Kidney (tissue), 13 donors: ENCODE measurements at regions not wholly inside any gene's neighbourhood (a gene's known extent, or its start where the extent isn't known, plus 50 kb on each side); places are given as distances from the start of the nearest gene placed in this dataset.

Source experiments
- DNase-seq, 5 donors: peaks; one replicate each; pipeline ENCODE4 v3.0.0-alpha.2; 2013 to 2020
- FAIRE-seq: peaks from 2 replicates; lab custom pipeline; 2012; peaks lifted over from hg19 to GRCh38; lab: Jason Lieb, UNC
- H3K27ac ChIP-seq, 2 donors: one replicate each; pipeline ENCODE4 v1.7.0; 2013; ENCODE audit warnings: low read depth in 2 of 2, low read length in 2 of 2, inconsistent platforms in 1 of 2
- H3K27me3 ChIP-seq: one replicate; pipeline ENCODE4 v1.7.1; 2013; ENCODE audit warnings: low read length, inconsistent platforms; ENCODE audit not compliant: control insufficient read depth, insufficient read depth
- H3K36me3 ChIP-seq, 3 donors: one replicate each; pipeline versions ENCODE4 v1.7.0 to v1.7.1; 2013; ENCODE audit warnings: low read length in 3 of 3, control low read depth in 1 of 3, inconsistent platforms in 1 of 3; ENCODE audit not compliant: insufficient read depth in 3 of 3, control insufficient read depth in 2 of 3
- H3K4me1 ChIP-seq, 3 donors: one replicate each; pipeline versions ENCODE4 v1.7.0 to v1.7.1; 2013; ENCODE audit warnings: low read length in 3 of 3, inconsistent platforms in 1 of 3, low read depth in 1 of 3; ENCODE audit not compliant: control insufficient read depth in 2 of 3, insufficient read depth in 2 of 3
- H3K4me3 ChIP-seq, 3 donors: one replicate each; pipeline versions ENCODE4 v1.7.0 to v1.8.1; 2013; ENCODE audit warnings: low read length in 3 of 3, control low read depth in 1 of 3, inconsistent platforms in 1 of 3
- H3K9ac ChIP-seq, 3 donors: one replicate each; pipeline versions ENCODE4 v1.7.0 to v1.7.1; 2013; ENCODE audit warnings: low read length in 3 of 3, control low read depth in 1 of 3, inconsistent platforms in 1 of 3
- H3K9me3 ChIP-seq, 3 donors: one replicate each; pipeline versions ENCODE4 v1.7.0 to v1.7.1; 2013; ENCODE audit warnings: low read length in 3 of 3, control low read depth in 1 of 3, inconsistent platforms in 1 of 3; ENCODE audit not compliant: control insufficient read depth in 2 of 3, insufficient read depth in 1 of 3
- intact Hi-C: fragments of 100-400 bp; cut with DNase I; formaldehyde crosslinking; loops from one replicate; pipeline ENCODE4 v1.11.1; 2022
- TF ChIP-seq, protein P1 (sequence below): IDR thresholded peaks from 3 replicates; pipeline ENCODE4 v1.5.1; 2012; ENCODE audit warnings: mild to moderate bottlenecking, moderate library complexity, borderline replicate concordance; ENCODE audit not compliant: insufficient read depth; ENCODE audit errors: extremely low read depth
- donor health status: control.
- donor health status: control.
- donor health status: control.
- donor health status: control.
- donor health status: control.
- donor health status: DM: yes; HTN: yes; CAD: no.
- donor health status: Normal renal cell carcinoma (clear cell type).

DNA sequence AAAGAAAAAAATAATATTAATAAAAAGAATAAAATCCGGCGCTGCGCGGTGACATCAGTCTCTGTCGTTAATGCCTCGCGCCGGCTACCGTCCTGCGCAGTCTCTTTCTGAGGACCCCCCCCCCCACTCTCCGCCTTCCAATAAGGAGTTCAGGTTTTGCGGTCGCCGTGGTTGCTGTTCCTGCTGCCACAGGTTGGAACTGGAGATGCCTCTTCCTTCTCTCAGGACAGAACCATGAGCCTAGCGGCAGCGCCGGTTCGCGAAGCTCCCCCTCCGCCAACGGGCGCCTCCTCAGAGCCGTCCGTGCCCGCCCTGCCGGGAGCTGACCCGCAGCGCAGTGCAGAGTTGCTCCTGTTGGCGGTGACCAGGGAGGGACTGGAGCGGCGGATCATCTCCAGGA, 2093.4 kb downstream of the TP53TG3F start:
- FAIRE-seq = no peak
- DNase-seq = no peak

DNA sequence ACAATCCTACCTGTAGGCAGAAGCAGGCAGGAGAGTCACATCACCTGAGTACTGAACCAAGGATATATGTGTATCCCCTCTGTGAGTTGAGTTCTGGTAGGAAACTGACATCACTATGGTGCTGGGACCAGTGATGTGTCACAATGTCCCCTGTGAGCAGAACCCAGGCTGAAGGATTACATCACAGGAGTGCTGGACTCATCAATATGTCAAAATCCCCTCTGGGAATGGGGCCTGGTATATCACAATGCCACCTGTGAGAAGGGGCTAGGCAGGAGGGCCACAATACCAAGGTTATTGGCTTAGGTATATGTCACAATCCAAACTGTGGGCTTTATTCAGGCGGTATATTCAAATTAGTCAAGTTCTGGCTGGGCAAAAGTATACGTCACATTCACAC, 2098.3 kb downstream of the TP53TG3F start:
- TF ChIP-seq, protein P1, sequence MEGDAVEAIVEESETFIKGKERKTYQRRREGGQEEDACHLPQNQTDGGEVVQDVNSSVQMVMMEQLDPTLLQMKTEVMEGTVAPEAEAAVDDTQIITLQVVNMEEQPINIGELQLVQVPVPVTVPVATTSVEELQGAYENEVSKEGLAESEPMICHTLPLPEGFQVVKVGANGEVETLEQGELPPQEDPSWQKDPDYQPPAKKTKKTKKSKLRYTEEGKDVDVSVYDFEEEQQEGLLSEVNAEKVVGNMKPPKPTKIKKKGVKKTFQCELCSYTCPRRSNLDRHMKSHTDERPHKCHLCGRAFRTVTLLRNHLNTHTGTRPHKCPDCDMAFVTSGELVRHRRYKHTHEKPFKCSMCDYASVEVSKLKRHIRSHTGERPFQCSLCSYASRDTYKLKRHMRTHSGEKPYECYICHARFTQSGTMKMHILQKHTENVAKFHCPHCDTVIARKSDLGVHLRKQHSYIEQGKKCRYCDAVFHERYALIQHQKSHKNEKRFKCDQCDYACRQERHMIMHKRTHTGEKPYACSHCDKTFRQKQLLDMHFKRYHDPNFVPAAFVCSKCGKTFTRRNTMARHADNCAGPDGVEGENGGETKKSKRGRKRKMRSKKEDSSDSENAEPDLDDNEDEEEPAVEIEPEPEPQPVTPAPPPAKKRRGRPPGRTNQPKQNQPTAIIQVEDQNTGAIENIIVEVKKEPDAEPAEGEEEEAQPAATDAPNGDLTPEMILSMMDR = no peak
- Histone ChIP-seq H3K4me3 (no peak overlapping the region), H3K36me3 (no peaks in the 10 kb centered on the region), H3K4me1 (no peaks in the 10 kb centered on the region), H3K9me3 (no peaks in the 10 kb centered on the region), H3K27ac (no peak overlapping the region), H3K27me3 (no peaks in the 10 kb centered on the region), H3K9ac (no peak overlapping the region)
- FAIRE-seq = no peak
- no peak for DNase-seq
- intact Hi-C loops = no loop called here

More for the DNA sequence above, 2093.4 kb downstream of the TP53TG3F start:
- no peak overlapping the region for H3K9ac ChIP-seq
- H3K36me3 ChIP-seq = no peaks in the 10 kb centered on the region
- no peaks in the 10 kb centered on the region for H3K27me3 ChIP-seq
- intact Hi-C loops = no loop called here
- no peak overlapping the region for H3K4me3 ChIP-seq
- TF ChIP-seq, protein P1 = no peak
- no peak overlapping the region for H3K27ac ChIP-seq
- no peaks in the 10 kb centered on the region for H3K9me3 ChIP-seq
- no peaks in the 10 kb centered on the region for H3K4me1 ChIP-seq

DNA sequence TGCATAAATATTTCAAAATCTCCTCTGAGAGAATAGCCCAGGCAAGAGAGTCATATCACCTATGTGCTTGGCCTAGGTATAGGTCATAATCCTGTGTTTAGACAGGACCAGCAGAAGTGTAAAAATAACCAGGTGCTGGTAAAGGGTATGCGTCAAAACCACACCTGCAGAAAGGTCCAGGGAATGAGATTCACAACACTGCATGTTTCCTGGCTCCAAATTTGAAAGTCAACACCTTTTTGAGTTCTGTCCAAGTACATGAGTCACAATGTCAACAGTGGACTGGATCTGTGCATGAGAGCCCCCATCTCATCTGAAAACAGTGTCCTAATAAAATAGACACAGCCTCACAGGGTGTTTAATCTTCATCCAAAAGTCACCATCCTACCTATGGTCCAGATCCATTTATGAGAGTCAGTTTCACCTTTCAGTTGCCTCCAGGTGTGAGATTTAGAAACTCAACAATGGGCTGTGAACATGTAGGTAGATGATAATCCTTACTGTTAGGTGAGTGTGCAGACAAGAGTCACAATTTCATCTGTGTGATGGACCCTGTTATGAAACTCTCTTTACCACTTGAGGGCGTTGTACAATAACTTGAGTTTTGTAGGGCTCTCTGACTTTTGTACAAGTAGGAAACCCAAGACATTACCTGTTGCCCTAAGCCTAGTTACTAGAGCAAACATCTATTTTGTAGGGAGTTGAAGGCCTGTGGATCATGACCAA, 2100.7 kb downstream of the TP53TG3F start:
- TF ChIP-seq, protein P1 = no peak
- Histone ChIP-seq H3K27ac (no peak overlapping the region), H3K36me3 (no peaks in the 10 kb centered on the region), H3K9ac (no peak overlapping the region), H3K4me1 (no peaks in the 10 kb centered on the region), H3K9me3 (no peaks in the 10 kb centered on the region), H3K4me3 (no peak overlapping the region), H3K27me3 (no peaks in the 10 kb centered on the region)
- intact Hi-C loops = no loop called here
- DNase-seq (no peak), FAIRE-seq (no peak)

DNA sequence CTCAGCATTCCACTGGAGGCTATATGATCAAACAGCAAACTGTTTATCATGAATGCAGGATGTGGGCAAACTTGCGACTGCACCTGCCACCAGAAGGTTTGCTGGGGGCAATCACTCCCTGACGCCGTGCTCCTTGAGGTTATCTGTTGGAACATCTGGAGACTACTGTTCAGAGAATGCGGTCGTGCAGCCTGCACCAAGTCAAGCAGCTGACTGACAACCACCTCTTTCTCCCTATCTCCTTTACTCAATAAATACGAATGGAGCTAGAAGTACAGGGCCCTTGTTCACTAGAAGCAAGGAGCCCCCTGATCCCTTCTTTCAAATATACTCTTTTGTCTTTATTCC, 2101.2 kb downstream of the TP53TG3F start:
- no peak overlapping the region for H3K27ac ChIP-seq
- no peak overlapping the region for H3K4me3 ChIP-seq
- no peaks in the 10 kb centered on the region for H3K36me3 ChIP-seq
- H3K9me3 ChIP-seq = no peaks in the 10 kb centered on the region
- no peak overlapping the region for H3K9ac ChIP-seq
- intact Hi-C loops = no loop called here
- no peak for FAIRE-seq
- TF ChIP-seq, protein P1 = no peak
- no peak for DNase-seq
- H3K27me3 ChIP-seq = no peaks in the 10 kb centered on the region
- H3K4me1 ChIP-seq = no peaks in the 10 kb centered on the region
